H54 (cell line): ENCODE measurements at regions not wholly inside any gene's neighbourhood (a gene's known extent, or its start where the extent isn't known, plus 50 kb on each side); places are given as distances from the start of the nearest gene placed in this dataset.

Experiments
- DNase-seq: peaks from one replicate; pipeline ENCODE4 v3.0.0; 2011; ENCODE audit warnings: low spot score, mixed read lengths; ENCODE audit not compliant: insufficient read length
- FAIRE-seq: peaks from 3 replicates; lab custom pipeline; 2011; peaks lifted over from hg19 to GRCh38; lab: Jason Lieb, UNC
- POLR2A ChIP-seq: IDR thresholded peaks from 2 replicates; pipeline ENCODE4 v1.6.1; 2011; ENCODE audit warnings: low read depth, mild to moderate bottlenecking, low read length

DNA sequence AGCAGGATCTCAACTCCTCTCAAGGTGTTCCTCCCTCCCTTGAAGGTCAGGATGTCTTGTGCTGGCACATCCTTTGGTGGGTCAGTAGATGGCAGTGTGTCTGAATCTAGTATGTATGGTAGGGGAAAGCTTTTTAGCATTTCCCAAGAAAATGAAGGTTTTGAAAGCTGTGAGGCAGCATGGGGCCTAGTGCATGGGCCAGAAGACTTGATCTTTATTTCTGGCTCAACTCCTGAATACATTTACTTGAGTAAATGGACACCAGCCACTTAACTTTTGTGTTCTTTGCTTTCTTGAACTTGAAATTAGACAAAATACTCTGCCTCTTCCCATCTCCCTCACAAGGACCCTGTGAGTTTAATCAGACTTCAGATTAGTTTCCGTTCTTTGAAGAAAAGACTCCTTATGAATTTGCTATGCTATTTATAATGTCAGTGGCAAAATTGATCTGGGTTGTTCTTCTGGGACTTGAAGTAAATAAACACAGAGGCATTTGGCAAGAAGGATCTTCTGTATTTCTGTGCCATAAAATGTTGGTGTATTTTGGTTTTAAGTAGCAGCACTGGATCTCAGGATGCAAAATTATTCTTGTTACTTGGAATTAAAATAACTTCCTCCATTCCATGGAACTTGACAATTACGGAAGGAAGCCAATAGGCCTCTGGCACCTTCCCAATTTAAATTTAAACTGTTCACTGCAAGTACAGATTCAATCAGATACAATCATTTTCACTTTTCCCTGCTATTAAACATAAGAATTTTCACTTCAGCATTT is 288.8 kb downstream of the CASP12 start:
- TF ChIP-seq POLR2A, result no peak
- FAIRE-seq (peak; percentile 58), DNase-seq (peak; percentile 14)

DNA sequence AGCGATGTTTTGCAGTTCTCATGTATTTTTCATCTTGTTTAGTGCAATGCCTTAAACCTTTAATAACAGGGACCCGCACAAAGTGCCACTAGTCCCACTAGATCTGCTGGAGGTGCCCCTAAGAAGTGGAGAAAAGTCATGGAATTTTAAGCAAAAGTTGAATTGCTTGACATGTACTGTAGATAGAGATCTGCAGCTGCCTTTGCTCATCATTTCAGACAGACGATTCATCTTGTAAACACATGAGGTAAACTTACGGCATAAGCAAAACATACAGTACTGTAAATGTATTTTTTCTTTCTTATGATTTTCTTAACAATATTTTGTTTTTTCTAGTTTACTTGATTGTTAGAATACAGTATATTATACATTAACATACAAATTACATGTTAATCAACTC is 295.6 kb downstream of the CASP12 start:
- FAIRE-seq (no peak), DNase-seq (no peak)
- TF ChIP-seq POLR2A, result no peak

DNA sequence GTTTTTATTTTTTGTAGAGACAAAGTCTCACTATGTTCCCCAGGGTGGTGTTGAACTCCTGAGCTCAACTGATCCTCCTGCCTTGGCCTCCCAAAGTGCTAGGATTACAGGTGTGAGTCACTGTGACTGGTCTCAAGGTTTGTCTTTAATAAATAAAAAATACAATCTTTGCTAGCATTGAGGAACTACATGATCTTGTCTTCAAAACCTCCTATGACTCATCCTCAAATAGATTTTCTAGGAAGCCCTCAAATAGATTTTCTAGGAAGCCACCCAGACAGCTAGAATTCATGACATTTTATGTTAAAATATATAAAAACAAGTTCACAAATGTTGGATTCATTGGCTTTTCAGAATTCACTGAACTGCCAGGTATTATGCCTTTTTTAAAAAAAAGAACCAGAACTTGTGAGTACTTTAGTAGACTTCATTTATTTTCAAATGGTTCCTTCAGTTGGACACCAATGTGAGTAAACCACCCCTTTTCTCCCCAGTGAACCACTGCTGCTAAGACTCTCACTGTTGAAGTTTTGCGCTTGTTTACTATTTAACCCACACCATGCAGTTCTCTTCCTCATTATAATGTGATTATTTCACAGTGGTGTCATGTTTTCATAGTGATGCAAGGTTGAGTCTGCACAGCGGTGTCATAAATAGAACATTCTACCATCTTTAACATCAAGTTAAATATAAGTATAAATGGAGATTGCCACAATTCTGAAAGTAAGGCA is 303.9 kb downstream of the CASP12 start:
- FAIRE-seq, result no peak
- no peak for DNase-seq
- TF ChIP-seq POLR2A, result no peak

DNA sequence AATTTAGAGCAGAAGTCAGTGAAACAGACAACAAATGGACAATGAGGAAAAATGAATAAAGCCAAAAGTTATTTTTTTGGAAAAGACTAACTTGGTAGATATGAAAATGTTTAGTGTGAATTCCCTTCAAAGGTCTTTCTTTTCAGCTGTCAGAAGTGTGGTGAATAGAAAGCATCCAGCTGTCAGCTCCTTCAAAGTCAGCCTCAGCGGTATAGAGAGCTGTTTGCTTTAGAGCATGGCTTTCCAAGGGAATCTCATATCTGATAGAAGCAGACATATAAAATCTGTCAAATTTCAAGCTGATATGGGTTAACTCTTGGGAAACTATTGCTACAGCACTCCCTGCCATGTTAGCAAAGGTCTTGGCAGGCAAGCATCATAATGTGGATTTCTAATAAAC is 309.3 kb downstream of the CASP12 start:
- FAIRE-seq, result no peak

DNA sequence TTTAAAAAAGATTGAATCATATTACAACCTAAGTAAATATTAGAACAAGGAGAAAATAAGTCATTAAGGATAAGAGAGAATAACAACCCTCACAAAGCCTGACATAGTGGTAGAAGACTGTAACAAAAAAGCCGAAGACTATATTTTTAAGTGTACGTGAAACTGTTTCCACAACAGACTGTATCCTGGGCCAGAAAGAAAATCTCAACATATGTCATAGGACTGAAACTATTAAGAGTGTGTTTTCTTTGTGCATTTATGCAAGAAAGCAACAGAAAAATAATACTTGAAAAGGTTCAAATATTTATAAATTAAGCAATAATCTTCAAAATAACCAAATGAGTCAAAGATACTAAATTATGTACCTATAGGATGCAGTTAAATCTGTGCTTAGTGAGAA is 309.8 kb downstream of the CASP12 start:
- no peak for FAIRE-seq
- no peak for TF ChIP-seq POLR2A
- DNase-seq, result no peak

More for the DNA sequence above, 309.3 kb downstream of the CASP12 start:
- no peak for DNase-seq
- no peak for TF ChIP-seq POLR2A

DNA sequence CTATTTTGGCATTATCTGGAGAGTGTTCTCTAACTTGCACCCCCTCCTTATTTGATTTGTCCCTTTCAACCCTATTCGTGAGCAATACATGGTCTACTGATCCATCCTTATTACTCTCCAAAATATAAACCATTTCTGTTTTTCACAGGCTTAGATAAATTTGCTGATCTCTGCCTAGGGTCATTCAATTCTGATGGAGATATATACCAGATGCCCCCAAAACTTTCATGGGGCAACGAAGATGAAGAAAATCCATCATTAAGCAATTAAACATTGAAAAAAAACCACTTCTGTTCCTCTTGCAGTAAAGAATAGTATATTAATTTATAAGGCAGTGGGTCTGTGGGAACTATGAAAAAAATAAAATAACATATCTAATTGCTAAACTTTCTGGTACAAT is 313.4 kb downstream of the CASP12 start:
- DNase-seq, result no peak
- no peak for FAIRE-seq

DNA sequence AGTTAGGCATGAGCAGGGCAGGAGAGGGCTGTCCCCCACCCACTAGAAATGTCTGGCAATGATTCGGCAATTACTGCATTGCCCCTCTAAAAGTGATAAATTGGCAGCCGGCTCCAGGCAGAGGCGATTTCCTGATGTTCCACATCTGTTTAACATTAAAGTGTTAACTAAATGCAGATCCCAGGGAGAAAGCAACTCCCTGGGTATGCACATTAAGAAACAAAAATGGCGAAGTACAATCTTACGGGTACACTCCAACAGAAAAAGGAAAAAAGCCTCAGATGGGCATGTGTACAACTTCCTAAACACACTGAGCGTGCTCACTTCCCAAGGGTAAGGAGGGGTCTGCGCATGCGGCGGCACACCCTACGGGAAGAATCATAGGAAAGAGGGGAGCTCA is 314.4 kb downstream of the CASP12 start:
- DNase-seq, result no peak
- FAIRE-seq, result no peak
- TF ChIP-seq POLR2A, result no peak

More for the DNA sequence above, 313.4 kb downstream of the CASP12 start:
- TF ChIP-seq POLR2A, result no peak

DNA sequence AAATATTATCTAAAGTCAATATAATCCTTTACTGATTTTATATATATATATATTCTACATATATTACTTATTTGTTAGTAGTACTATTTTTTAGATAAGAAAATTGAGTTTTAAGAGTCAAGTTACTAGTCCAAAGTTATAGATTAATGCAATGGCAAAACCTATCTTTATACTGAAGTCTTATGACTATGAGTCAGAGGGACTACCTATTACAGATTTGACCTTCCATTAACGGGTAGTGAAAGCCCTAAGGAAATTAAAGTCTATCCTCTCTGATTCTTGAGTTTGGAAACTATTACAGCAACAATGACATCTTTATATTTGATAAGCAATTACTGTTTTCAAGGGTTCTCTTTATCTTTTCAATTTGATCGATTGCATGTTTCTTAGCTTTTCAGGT is 315.8 kb downstream of the CASP12 start:
- TF ChIP-seq POLR2A, result no peak
- DNase-seq (no peak), FAIRE-seq (no peak)

DNA sequence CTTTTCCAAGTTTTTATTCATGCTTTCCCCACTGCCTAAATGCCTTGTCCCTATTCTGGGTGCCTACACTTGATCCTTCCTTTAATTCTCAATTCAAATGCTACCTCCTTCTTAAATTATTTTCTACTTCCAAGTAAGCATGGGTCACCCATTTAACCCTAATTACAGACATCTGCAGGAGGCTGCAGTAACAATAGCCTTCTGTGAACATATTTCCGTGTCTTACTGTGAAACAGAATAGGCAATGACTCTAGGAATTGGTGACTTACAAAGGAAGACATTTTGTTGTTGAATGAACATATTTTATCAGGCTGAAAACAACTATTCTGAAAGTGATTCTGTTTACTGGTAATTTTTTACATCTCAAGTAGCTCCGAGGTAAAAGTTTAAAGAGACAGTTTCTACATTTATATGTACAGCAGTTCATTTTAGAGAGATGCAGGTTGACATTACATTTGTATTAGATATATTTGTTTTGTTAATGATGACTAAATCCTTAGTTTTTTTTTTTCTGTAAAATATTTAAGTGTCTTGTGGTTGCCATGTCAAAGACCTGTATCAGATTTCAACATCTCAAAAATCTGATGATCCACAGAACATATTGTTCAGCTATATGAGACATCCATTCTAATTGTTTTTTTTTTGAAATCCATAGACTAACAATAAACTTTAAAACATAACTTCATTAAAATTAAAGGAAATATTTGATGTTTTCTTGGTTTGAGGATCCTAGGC is 316.8 kb downstream of the CASP12 start:
- DNase-seq, result no peak
- TF ChIP-seq POLR2A, result no peak
- FAIRE-seq, result no peak

DNA sequence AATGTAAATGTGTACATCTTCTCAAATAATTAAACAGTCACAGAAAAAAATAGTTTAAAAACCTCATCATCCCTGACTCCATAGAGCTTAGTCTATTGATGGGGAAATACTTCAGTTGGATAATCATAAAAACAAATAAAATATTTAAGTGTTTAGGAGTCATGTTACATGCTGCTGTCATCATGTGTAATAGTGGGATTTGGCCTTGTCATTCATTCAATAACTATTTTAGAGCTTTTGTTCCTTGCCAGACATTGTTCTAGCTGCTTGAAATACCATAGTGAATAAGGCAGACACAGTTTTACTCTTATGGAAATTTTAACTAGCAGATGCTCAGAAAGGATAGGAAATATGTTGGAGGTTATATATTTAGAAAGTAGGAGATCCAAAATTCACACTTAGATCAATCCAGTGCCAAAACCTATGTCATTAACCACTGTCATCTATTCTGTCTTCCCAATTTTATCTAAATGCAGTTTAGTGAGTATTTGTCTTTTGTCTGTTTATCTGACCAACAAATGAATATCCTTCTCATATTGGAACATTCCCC is 324.7 kb downstream of the CASP12 start:
- FAIRE-seq (no peak), DNase-seq (no peak)
- TF ChIP-seq POLR2A, result no peak

DNA sequence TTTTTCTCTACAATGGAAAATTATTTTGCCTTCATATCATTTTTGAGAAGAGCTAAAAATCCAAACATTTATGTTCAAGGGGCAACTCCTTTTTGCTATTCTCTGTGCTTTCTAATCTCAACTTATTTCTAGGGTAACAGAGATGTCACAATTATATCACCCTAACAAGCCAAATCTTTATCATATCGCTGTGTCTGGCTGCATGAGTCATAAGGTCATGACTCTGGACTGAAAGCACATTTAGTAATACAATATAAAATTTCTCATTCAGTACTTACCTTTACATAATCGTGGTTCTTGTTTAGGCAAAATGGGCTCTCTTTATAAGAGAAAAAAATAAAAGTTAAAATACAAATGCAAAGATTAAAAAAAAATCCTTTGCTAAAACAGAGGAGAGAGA is 326.0 kb downstream of the CASP12 start:
- DNase-seq (no peak), FAIRE-seq (no peak)
- no peak for TF ChIP-seq POLR2A

DNA sequence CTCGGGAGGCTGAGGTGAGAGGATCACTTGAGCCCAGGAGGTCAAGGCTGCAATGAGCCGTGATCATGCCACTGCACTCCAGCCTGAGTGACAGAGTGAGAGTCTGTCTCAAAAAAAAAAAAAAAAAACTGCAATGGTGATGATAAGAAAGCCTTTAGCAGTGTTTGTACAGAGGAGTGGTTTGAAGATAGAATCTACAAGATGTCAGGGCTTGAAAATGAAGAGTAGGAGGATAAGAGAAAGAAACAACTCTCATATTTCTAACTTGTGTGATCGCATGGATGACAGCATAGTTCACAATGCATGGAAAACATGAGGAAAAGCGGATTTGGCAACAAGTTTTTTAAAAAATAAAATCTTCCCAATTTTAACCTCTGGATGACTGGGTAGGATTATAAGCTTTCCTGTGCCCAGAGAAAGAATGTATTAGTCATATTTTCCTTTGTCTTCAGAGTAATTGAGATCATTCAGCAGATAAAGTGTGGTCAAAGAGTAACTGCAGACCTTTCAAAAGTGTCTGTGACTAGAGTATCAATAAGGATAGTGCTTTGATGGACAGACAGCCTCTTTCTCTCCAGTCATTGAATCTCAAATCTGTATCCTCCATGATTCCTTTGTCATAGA is 328.1 kb downstream of the CASP12 start:
- DNase-seq, result no peak
- FAIRE-seq, result no peak
- no peak for TF ChIP-seq POLR2A

DNA sequence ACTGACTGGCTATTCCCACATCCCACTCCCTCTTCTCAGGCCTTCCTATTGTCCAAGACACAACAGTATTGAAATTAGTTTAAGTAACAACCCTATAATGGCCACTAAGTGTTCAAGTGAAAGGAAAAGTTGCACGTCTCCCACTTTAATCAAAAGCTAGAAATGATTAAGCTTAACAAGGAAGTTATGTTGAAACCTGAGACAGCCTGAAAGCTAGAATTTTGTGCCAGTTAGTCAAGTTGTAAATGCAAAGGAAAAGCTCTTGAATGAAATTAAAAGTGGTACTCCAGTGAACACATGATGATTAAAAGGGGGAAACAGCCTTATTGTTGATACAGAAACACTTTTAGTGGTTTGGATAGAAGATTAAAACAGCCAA is 332.7 kb downstream of the CASP12 start:
- no peak for TF ChIP-seq POLR2A
- no peak for FAIRE-seq
- no peak for DNase-seq
